Right lobe of liver (tissue), 6 donors: ENCODE measurements at regions not wholly inside any gene's neighbourhood (a gene's known extent, or its start where the extent isn't known, plus 50 kb on each side); places are given as distances from the start of the nearest gene placed in this dataset.

Experiments used
- ATAC-seq, 4 donors: fragments of 200-7000 bp; cut with Tn5 transposase; one replicate each; pipeline ENCODE4 v1.9.1; 2020; ENCODE audit warnings: mild to moderate bottlenecking in 4 of 4, moderate library complexity in 4 of 4
- DNase-seq, 3 donors: peaks; one replicate each; pipeline ENCODE4 v3.0.0-alpha.2; 2020
- H3K27ac ChIP-seq, 3 donors: fragments of 200-600 bp; one replicate each; pipeline ENCODE4 v1.8.0; 2022
- H3K27me3 ChIP-seq, 2 donors: fragments of 200-600 bp; one replicate each; pipeline ENCODE4 v1.8.0; 2022
- H3K36me3 ChIP-seq, 4 donors: fragments of 200-600 bp; sonication (generic) in 1 of 4; one replicate each; pipeline versions ENCODE4 v1.5.1 to v1.8.0; 2017 to 2022; ENCODE audit warnings: control low read depth in 1 of 4
- H3K4me1 ChIP-seq, 4 donors: fragments of 200-600 bp; sonication (generic) in 1 of 4; one replicate each; pipeline versions ENCODE4 v1.5.1 to v1.8.0; 2017 to 2022; ENCODE audit warnings: control low read depth in 1 of 4
- H3K4me3 ChIP-seq, 3 donors: fragments of 200-600 bp; one replicate each; pipeline ENCODE4 v1.8.0; 2022
- H3K9me3 ChIP-seq, 4 donors: fragments of 200-600 bp; sonication (generic) in 1 of 4; one replicate each; pipeline versions ENCODE4 v1.5.1 to v1.8.0; 2017 to 2022; ENCODE audit warnings: control low read depth in 1 of 4
- POLR2A ChIP-seq: fragments of 450-650 bp; IDR thresholded peaks from one replicate; pipeline ENCODE4 v1.6.1; 2017; ENCODE audit warnings: antibody characterized with exemption, mild to moderate bottlenecking
- WGBS: methylation state at CpG from one replicate; pipeline ENCODE4 v1.1.6; 2018; ENCODE audit warnings: low coverage, low lambda C conversion rate; ENCODE audit not compliant: insufficient coverage; ENCODE audit errors: missing lambda C conversion rate; 5-methylcytosine and 5-hydroxymethylcytosine counted together
- intact Hi-C, 2 donors: fragments of 100-400 bp; cut with DNase I; formaldehyde crosslinking; loops; one replicate each; pipeline versions ENCODE4 v1.11.2 to v1.14.1; 2022
- TF ChIP-seq, protein P1 (sequence below), 4 donors: fragments of 200-600 bp in 3 of 4; fragments of 450-650 bp in 1 of 4; IDR thresholded peaks; one replicate each; pipeline versions ENCODE4 v1.5.1 to v1.8.0; 2016 to 2022; ENCODE audit warnings: antibody characterized with exemption in 4 of 4, mild to moderate bottlenecking in 2 of 4
- donor health status: DM: no; HTN: yes; CAD: no.
- donor health status: DM: no; HTN: no; CAD: no.
- donor health status: DM: no; HTN: no; CAD: no.
- donor health status: DM: no; HTN: yes; CAD: no.
- donor health status: DM: no; HTN: yes; CAD: no.

DNA sequence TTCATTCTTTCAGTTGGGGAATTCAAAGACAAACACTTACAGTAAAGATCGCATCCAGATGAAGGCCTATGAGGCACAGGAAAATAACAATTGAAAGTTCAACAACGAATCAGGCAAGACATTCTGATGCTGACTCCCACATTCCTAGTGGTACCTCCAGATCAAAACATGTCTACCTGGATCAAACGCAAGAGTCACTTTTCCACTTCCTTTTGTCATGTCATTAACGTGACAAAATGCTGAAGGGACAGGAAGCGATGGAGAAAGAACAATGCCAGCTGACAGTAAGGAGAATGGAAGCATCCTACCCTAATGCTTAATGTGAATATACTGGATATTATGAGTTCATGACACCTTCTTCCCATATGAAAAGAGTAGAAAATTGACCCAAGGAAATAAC, 365.4 kb upstream of the CDH11 start:
- Histone ChIP-seq H3K36me3 (no peaks in the 10 kb centered on the region), H3K27ac (no peak overlapping the region), H3K9me3 (no peaks in the 10 kb centered on the region), H3K27me3 (no peaks in the 10 kb centered on the region), H3K4me1 (no peaks in the 10 kb centered on the region), H3K4me3 (no peak overlapping the region)
- ATAC-seq (no peak), DNase-seq (no peak)
- 56% methylated on average over 5 of the region's 5 CpGs for WGBS
- TF ChIP-seq POLR2A: no peak
- TF ChIP-seq, protein P1, sequence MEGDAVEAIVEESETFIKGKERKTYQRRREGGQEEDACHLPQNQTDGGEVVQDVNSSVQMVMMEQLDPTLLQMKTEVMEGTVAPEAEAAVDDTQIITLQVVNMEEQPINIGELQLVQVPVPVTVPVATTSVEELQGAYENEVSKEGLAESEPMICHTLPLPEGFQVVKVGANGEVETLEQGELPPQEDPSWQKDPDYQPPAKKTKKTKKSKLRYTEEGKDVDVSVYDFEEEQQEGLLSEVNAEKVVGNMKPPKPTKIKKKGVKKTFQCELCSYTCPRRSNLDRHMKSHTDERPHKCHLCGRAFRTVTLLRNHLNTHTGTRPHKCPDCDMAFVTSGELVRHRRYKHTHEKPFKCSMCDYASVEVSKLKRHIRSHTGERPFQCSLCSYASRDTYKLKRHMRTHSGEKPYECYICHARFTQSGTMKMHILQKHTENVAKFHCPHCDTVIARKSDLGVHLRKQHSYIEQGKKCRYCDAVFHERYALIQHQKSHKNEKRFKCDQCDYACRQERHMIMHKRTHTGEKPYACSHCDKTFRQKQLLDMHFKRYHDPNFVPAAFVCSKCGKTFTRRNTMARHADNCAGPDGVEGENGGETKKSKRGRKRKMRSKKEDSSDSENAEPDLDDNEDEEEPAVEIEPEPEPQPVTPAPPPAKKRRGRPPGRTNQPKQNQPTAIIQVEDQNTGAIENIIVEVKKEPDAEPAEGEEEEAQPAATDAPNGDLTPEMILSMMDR (IDR thresholded peaks at IDR 0.05): no peak
- intact Hi-C loops: no loop called here

- no peaks in the 10 kb centered on the region for H3K9me3 ChIP-seq
- H3K36me3 ChIP-seq: no peaks in the 10 kb centered on the region
- no peaks in the 10 kb centered on the region for H3K4me1 ChIP-seq
- H3K27ac ChIP-seq: no peak overlapping the region
- no peak overlapping the region for H3K4me3 ChIP-seq
- intact Hi-C loops: no loop called here
- H3K27me3 ChIP-seq: no peaks in the 10 kb centered on the region
- WGBS: 57% methylated on average over 4 of the region's 4 CpGs
- DNase-seq (no peak), ATAC-seq (no peak)
- no peak for TF ChIP-seq POLR2A
- TF ChIP-seq, protein P1 (IDR thresholded peaks at IDR 0.05): no peak
These were observed 360.1 kb upstream of the CDH11 start for GRCh38 chr16:65481956-65482355.

DNA sequence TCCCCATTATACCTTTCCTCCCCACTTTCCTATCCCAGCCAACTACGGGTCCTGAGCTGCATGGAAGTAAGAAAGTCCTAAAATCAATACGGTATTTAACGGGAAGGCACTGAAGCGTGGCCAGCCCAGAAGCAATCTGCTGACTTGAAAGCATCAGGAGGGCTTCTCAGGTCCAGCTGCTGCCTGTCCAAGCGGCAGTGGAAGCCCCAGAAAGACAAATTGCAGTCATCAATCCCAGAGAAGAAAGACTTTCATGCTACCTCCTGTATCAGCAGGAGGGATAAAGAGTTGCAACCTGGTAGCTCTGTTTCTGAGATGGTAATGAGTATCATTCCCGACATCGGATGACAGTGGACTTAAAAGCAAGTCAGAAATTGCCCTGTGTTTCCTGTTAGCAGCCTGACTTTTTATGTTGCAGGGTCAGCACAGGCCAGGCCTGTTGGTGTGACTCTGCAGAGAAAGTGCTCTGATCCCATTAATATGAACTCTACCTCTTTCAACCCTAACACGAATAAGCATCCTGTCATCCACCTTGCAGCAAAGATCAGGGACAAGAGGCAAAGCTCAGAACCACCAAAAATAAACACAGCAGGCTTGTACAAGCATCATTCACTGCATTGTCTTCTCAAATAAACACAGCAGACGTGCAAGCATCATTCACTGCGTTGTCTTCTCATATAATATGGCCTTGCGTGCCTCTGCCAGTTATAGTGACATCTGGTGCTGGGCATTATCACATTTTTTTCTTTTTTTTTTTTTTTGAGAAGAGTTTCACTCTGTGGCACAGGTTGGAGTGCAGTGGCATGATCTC, 358.6 kb upstream of the CDH11 start:
- TF ChIP-seq, protein P1 (IDR thresholded peaks at IDR 0.05): no peak
- no peak for TF ChIP-seq POLR2A
- Histone ChIP-seq H3K4me1 (no peaks in the 10 kb centered on the region), H3K36me3 (no peaks in the 10 kb centered on the region), H3K9me3 (no peaks in the 10 kb centered on the region), H3K27ac (no peak overlapping the region), H3K4me3 (no peak overlapping the region), H3K27me3 (no peaks in the 10 kb centered on the region)
- no peak for ATAC-seq
- no peak for DNase-seq
- WGBS: 36% methylated on average over 8 of the region's 11 CpGs
- intact Hi-C loops: no loop called here

GRCh38 chr16:65476448-65476955, 354.6 kb upstream of the CDH11 start:
- Histone ChIP-seq H3K4me3 (no peak overlapping the region), H3K27me3 (no peaks in the 10 kb centered on the region), H3K36me3 (no peaks in the 10 kb centered on the region), H3K9me3 (no peaks in the 10 kb centered on the region), H3K4me1 (no peaks in the 10 kb centered on the region), H3K27ac (no peak overlapping the region)
- intact Hi-C loops: no loop called here
- ATAC-seq: no peak
- TF ChIP-seq POLR2A: no peak
- TF ChIP-seq, protein P1 (IDR thresholded peaks at IDR 0.05): no peak
- DNase-seq: no peak
- WGBS: 38% methylated on average over 4 of the region's 5 CpGs
